Neutrophil (primary cell): ENCODE measurements at regions not wholly inside any gene's neighbourhood (a gene's known extent, or its start where the extent isn't known, plus 50 kb on each side); places are given as distances from the start of the nearest gene placed in this dataset.

Experiments
- H3K27ac ChIP-seq: fragments of 200-600 bp; sonication (generic); 2 replicates; pipeline ENCODE4 v1.5.1; 2016; ENCODE audit warnings: mild to moderate bottlenecking, moderate library complexity
- H3K27me3 ChIP-seq: fragments of 200-600 bp; sonication (generic); 2 replicates; pipeline ENCODE4 v1.6.0; 2016; ENCODE audit warnings: mild to moderate bottlenecking
- H3K36me3 ChIP-seq: fragments of 200-600 bp; sonication (generic); 2 replicates; pipeline ENCODE4 v1.5.1; 2017
- H3K4me1 ChIP-seq, 2 experiments: fragments of 200-600 bp in 1 of 2; sonication (generic) in 1 of 2; 1 replicate in 1 of 2; 2 replicates in 1 of 2; pipeline versions ENCODE4 v1.5.1 to v1.6.1; 2013 to 2016; ENCODE audit warnings: low read depth in 1 of 2, low read length in 1 of 2, mild to moderate bottlenecking in 1 of 2, moderate library complexity in 1 of 2; ENCODE audit not compliant: control insufficient read depth in 1 of 2, insufficient read depth in 1 of 2
- H3K4me3 ChIP-seq, 2 experiments: fragments of 200-600 bp in 1 of 2; sonication (generic) in 1 of 2; 1 replicate in 1 of 2; 2 replicates in 1 of 2; pipeline ENCODE4 v1.5.1; 2013 to 2016; ENCODE audit warnings: low read depth in 1 of 2, low read length in 1 of 2, mild to moderate bottlenecking in 1 of 2, moderate library complexity in 1 of 2
- H3K9me3 ChIP-seq: fragments of 200-600 bp; sonication (generic); 2 replicates; pipeline ENCODE4 v1.5.1; 2016
- TF ChIP-seq, protein P1 (sequence below): fragments of 200-600 bp; sonication (generic); IDR thresholded peaks from 2 replicates; pipeline ENCODE4 v1.5.1; 2016; ENCODE audit warnings: antibody characterized with exemption

DNA sequence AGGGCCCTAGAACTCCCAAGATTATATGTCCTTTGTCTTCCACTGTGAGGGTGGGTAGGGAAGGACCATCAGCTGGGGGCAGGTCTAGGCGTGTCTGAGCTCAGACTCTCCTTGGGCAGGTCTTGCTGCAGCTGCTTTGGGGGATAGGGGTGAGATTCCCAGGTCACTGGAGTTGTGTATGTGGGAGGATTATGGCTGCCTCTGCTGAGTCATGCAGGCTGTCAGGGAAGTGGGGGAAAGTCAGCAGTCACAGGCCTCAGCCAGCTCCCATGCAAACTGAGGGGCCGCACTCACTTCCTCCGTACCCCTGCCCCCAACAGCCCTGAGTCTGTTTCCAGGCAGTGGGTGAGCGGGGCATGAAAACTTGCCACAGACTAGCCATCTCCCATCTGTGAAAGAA lies 600.8 kb downstream of the DIAPH3 start:
- H3K27me3 ChIP-seq: no peaks in the 10 kb centered on the region
- H3K27ac ChIP-seq: no peak overlapping the region
- no peaks in the 10 kb centered on the region for H3K36me3 ChIP-seq
- no peaks in the 10 kb centered on the region for H3K9me3 ChIP-seq
- no peaks in the 10 kb centered on the region for H3K4me1 ChIP-seq
- no peak overlapping the region for H3K4me3 ChIP-seq
- TF ChIP-seq, protein P1, sequence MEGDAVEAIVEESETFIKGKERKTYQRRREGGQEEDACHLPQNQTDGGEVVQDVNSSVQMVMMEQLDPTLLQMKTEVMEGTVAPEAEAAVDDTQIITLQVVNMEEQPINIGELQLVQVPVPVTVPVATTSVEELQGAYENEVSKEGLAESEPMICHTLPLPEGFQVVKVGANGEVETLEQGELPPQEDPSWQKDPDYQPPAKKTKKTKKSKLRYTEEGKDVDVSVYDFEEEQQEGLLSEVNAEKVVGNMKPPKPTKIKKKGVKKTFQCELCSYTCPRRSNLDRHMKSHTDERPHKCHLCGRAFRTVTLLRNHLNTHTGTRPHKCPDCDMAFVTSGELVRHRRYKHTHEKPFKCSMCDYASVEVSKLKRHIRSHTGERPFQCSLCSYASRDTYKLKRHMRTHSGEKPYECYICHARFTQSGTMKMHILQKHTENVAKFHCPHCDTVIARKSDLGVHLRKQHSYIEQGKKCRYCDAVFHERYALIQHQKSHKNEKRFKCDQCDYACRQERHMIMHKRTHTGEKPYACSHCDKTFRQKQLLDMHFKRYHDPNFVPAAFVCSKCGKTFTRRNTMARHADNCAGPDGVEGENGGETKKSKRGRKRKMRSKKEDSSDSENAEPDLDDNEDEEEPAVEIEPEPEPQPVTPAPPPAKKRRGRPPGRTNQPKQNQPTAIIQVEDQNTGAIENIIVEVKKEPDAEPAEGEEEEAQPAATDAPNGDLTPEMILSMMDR: no peak

DNA sequence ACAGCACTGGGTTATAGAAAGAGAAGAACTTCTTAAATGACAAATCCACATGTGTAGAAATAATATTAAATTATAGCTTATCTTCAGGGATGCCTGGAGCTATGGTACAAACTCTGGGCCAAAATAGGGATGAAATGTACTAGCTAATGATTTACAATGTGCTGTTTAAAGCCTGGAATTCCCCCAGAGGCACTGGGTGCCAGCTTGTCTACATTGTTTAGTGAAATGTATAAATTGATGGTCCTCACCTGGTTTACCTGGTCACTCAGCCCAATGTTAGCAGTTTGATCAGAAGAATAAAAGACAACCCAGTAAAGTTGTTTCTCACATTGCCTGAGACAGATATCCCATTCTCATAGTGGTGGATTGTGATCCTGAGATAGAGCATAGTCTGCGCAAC lies 597.2 kb downstream of the DIAPH3 start:
- H3K4me1 ChIP-seq: no peaks in the 10 kb centered on the region
- no peaks in the 10 kb centered on the region for H3K27me3 ChIP-seq
- TF ChIP-seq, protein P1: no peak
- no peak overlapping the region for H3K27ac ChIP-seq
- no peaks in the 10 kb centered on the region for H3K36me3 ChIP-seq
- H3K4me3 ChIP-seq: no peak overlapping the region
- no peaks in the 10 kb centered on the region for H3K9me3 ChIP-seq

DNA sequence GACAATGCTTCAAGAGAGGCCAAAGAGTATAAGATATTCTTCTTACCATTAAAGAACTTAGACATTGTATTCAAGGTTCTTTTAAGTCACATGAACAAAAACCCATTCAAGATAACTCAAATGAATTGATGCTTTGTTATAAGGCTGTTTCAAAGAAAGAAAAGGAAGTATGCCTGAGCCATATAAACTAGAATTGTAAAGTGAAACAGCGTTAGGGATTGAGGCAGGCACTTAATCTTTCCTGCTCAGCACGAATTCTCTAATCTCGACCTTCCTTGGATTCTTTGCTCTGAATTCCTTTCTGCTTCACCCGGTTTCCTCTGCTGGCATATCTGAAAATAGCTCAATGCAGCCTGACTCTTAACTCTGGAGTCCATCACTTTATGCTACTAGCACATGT lies 595.4 kb downstream of the DIAPH3 start:
- Histone ChIP-seq H3K36me3 (no peaks in the 10 kb centered on the region), H3K9me3 (no peaks in the 10 kb centered on the region), H3K4me1 (no peaks in the 10 kb centered on the region), H3K27me3 (no peaks in the 10 kb centered on the region), H3K27ac (no peak overlapping the region), H3K4me3 (no peak overlapping the region)
- TF ChIP-seq, protein P1: no peak

DNA sequence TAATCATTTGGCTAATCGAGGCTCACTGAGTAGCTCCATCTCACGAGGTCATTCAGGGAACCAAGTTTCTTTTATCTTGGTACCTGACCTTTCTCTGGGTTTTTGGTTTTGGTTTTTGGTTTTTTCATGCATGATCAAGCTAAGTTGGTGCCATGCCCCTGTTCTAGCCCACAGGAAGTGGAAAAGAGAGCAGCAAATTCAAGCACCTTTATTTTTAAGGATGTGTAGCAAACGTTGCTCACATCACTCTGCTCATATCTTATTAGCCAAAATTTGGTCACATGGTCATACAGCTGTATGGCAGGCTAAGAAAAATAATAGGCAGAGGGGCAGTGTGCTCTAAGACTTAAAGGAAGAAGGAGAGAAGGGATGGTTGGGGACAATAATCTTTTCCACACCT lies 593.5 kb downstream of the DIAPH3 start:
- no peaks in the 10 kb centered on the region for H3K27me3 ChIP-seq
- H3K9me3 ChIP-seq: no peaks in the 10 kb centered on the region
- no peaks in the 10 kb centered on the region for H3K4me1 ChIP-seq
- no peak overlapping the region for H3K27ac ChIP-seq
- H3K4me3 ChIP-seq: no peak overlapping the region
- TF ChIP-seq, protein P1: no peak
- no peaks in the 10 kb centered on the region for H3K36me3 ChIP-seq

DNA sequence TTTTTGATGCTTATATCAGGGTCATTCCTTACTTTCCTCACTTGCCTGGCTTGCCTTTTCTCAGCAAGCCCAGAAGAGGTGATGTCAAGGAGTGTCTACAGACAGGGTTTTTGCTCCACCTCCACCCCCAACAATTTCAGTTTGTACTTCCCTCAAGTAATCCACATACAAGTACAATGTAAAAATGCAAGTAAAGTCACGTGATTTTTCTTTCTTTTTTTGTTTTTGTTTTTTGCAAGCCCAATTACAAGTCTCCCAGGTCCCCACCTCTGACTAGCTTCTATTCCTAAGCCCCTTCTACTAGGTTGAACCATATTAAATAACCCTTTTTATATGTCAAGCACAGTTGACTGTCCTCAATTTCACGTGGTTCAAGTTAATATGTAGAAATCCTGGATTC lies 579.6 kb downstream of the DIAPH3 start:
- Histone ChIP-seq H3K4me1 (no peaks in the 10 kb centered on the region), H3K27me3 (no peaks in the 10 kb centered on the region), H3K27ac (no peak overlapping the region), H3K36me3 (no peaks in the 10 kb centered on the region), H3K4me3 (no peak overlapping the region), H3K9me3 (no peaks in the 10 kb centered on the region)
- TF ChIP-seq, protein P1: no peak
